Midbrain (tissue), 1 donor: ENCODE measurements at regions not wholly inside any gene's neighbourhood (a gene's known extent, or its start where the extent isn't known, plus 50 kb on each side); places are given as distances from the start of the nearest gene placed in this dataset.

Experiments used
- DNase-seq: peaks from one replicate; lab custom pipeline; 2025; lab: John Stamatoyannopoulos, UW

GRCh38 chr12:34346372-34347034, 324.2 kb downstream of the ALG10 start:
- DNase-seq = no peak

- no peak for DNase-seq
Measured at GRCh38 chr12:34347367-34347766, 325.1 kb downstream of the ALG10 start.

GRCh38 chr12:34348064-34348463, 325.8 kb downstream of the ALG10 start:
- DNase-seq = no peak

- DNase-seq = no peak
Measured at GRCh38 chr12:34348836-34349672, 326.8 kb downstream of the ALG10 start.

GRCh38 chr12:34349673-34349961, 327.3 kb downstream of the ALG10 start:
- DNase-seq = no peak

GRCh38 chr12:34350092-34351041, 328.1 kb downstream of the ALG10 start:
- DNase-seq = no peak

- no peak for DNase-seq
Measured at GRCh38 chr12:34352098-34352497, 329.8 kb downstream of the ALG10 start.

GRCh38 chr12:34354239-34355200, 332.2 kb downstream of the ALG10 start:
- DNase-seq = no peak

GRCh38 chr12:34356233-34356987, 334.1 kb downstream of the ALG10 start:
- no peak for DNase-seq

GRCh38 chr12:34357791-34358190, 335.5 kb downstream of the ALG10 start:
- no peak for DNase-seq

- no peak for DNase-seq
Measured at GRCh38 chr12:34358198-34358597, 335.9 kb downstream of the ALG10 start.

- DNase-seq = no peak
Measured at GRCh38 chr12:34361721-34362316, 339.5 kb downstream of the ALG10 start.

GRCh38 chr12:34363050-34363673, 340.9 kb downstream of the ALG10 start:
- DNase-seq = no peak

GRCh38 chr12:34368079-34368478, 345.8 kb downstream of the ALG10 start:
- no peak for DNase-seq

- no peak for DNase-seq
Measured at GRCh38 chr12:34371050-34371449, 348.8 kb downstream of the ALG10 start.

- DNase-seq = no peak
Measured at GRCh38 chr12:34372003-34372402, 349.7 kb downstream of the ALG10 start.

- DNase-seq = no peak
Measured at GRCh38 chr12:34373926-34374325, 351.6 kb downstream of the ALG10 start.

GRCh38 chr12:34376133-34376799, 354.0 kb downstream of the ALG10 start:
- no peak for DNase-seq
